H1 (cell line): ENCODE measurements at regions not wholly inside any gene's neighbourhood (a gene's known extent, or its start where the extent isn't known, plus 50 kb on each side); places are given as distances from the start of the nearest gene placed in this dataset.

ENCODE experiments used
- CTCF ChIA-PET: fragments of 300-600 bp; sonication (Branson Sonifier 250); formaldehyde crosslinking; loops from one replicate; lab custom pipeline; 2021; ENCODE audit not compliant: partially characterized antibody; lab: Charles Lee
- POLR2A ChIA-PET: fragments of 300-600 bp; sonication (Branson Sonifier 250); formaldehyde crosslinking; loops from one replicate; lab custom pipeline; 2021; ENCODE audit warnings: inconsistent platforms; ENCODE audit not compliant: partially characterized antibody; lab: Charles Lee
- DNase-seq, 2 experiments: peaks; one replicate each; pipeline versions ENCODE4 v3.0.0 to v3.0.0-alpha.2; 2010 to 2022; ENCODE audit warnings: low spot score in 2 of 2, low read depth in 1 of 2, mixed read lengths in 1 of 2
- FAIRE-seq: peaks from 2 replicates; lab custom pipeline; 2011; peaks lifted over from hg19 to GRCh38; lab: Jason Lieb, UNC
- H2AFZ ChIP-seq: 2 replicates; pipeline ENCODE4 v1.8.1; 2012; ENCODE audit warnings: low read length, inconsistent platforms
- H2AK5ac ChIP-seq: 2 replicates; pipeline ENCODE4 v1.6.1; 2013; ENCODE audit warnings: low read depth, low read length
- H2BK120ac ChIP-seq: replicated peaks from 2 replicates; pipeline ENCODE3; 2013; ENCODE audit warnings: low read depth, low read length, inconsistent platforms
- H2BK12ac ChIP-seq: 2 replicates; pipeline ENCODE4 v1.6.1; 2013; ENCODE audit warnings: low read depth, low read length
- H2BK15ac ChIP-seq: 2 replicates; pipeline ENCODE4 v1.6.1; 2013; ENCODE audit warnings: low read length
- H2BK20ac ChIP-seq: 2 replicates; pipeline ENCODE4 v1.6.1; 2013; ENCODE audit warnings: low read length
- H2BK5ac ChIP-seq: 2 replicates; pipeline ENCODE4 v1.6.1; 2013; ENCODE audit warnings: low read depth, low read length
- H3K14ac ChIP-seq: 2 replicates; pipeline ENCODE4 v1.6.1; 2013; ENCODE audit warnings: inconsistent platforms; ENCODE audit not compliant: insufficient read length
- H3K18ac ChIP-seq: 2 replicates; pipeline ENCODE4 v1.6.1; 2013; ENCODE audit warnings: low read length; ENCODE audit errors: extremely low read depth
- H3K23ac ChIP-seq: 2 replicates; pipeline ENCODE4 v1.6.1; 2013; ENCODE audit warnings: inconsistent platforms; ENCODE audit not compliant: insufficient read length
- H3K23me2 ChIP-seq: 2 replicates; pipeline ENCODE4 v1.6.1; 2013; ENCODE audit warnings: low read depth, low read length
- H3K27ac ChIP-seq: 2 replicates; pipeline ENCODE4 v1.6.1; 2011; ENCODE audit warnings: low read depth, low read length, inconsistent platforms
- H3K27me3 ChIP-seq, 4 experiments: replicated peaks in 1 of 4; 1 replicate in 1 of 4; 2 replicates in 3 of 4; pipeline versions ENCODE4 v1.6.1 to v1.8.1; 2011 to 2013; ENCODE audit warnings: low read length in 3 of 4, mild to moderate bottlenecking in 3 of 4, inconsistent platforms in 2 of 4, mixed read lengths in 2 of 4, moderate library complexity in 1 of 4; ENCODE audit not compliant: control insufficient read depth in 3 of 4, insufficient read depth in 3 of 4; ENCODE audit errors: extremely low read depth in 1 of 4
- H3K36me3 ChIP-seq, 4 experiments: 2 replicates each; pipeline versions ENCODE4 v1.6.1 to v1.8.1; 2011 to 2013; ENCODE audit warnings: mild to moderate bottlenecking in 4 of 4, low read length in 3 of 4, moderate library complexity in 2 of 4, control low read depth in 1 of 4, inconsistent platforms in 1 of 4; ENCODE audit not compliant: insufficient read depth in 4 of 4, control insufficient read depth in 2 of 4
- H3K4ac ChIP-seq: replicated peaks from 2 replicates; pipeline ENCODE3; 2013; ENCODE audit warnings: low read length, low read depth, mixed read lengths, inconsistent platforms; ENCODE audit not compliant: insufficient read length
- H3K4me1 ChIP-seq, 4 experiments: replicated peaks in 1 of 4; 1 replicate in 1 of 4; 2 replicates in 3 of 4; pipeline versions ENCODE4 v1.6.1 to v1.8.1; 2011 to 2013; ENCODE audit warnings: low read length in 3 of 4, inconsistent platforms in 2 of 4, mixed read lengths in 1 of 4; ENCODE audit not compliant: insufficient read depth in 4 of 4, control insufficient read depth in 3 of 4
- H3K4me2 ChIP-seq, 2 experiments: 2 replicates each; pipeline versions ENCODE4 v1.6.1 to v1.8.1; 2011 to 2013; ENCODE audit warnings: low read depth in 2 of 2, low read length in 2 of 2, control low read depth in 1 of 2, inconsistent platforms in 1 of 2, mild to moderate bottlenecking in 1 of 2; ENCODE audit not compliant: insufficient read depth in 1 of 2
- H3K4me3 ChIP-seq, 4 experiments: fragments of 200-600, 300-600 bp in 1 of 4; sonication (generic), shearing (Covaris generic), sonication (Bioruptor Twin) in 1 of 4; 2 replicates each; pipeline versions ENCODE4 v1.5.1 to v1.8.1; 2011 to 2016; ENCODE audit warnings: low read length in 4 of 4, low read depth in 3 of 4, control low read depth in 2 of 4, inconsistent platforms in 2 of 4, mild to moderate bottlenecking in 2 of 4, mixed read lengths in 1 of 4, moderate library complexity in 1 of 4; ENCODE audit not compliant: insufficient read depth in 2 of 4; ENCODE audit errors: extremely low read depth in 1 of 4
- H3K56ac ChIP-seq: replicated peaks from 2 replicates; pipeline ENCODE3; 2013; ENCODE audit warnings: low read depth, mild to moderate bottlenecking, mixed read lengths, low read length, inconsistent platforms; ENCODE audit not compliant: insufficient read length
- H3K79me1 ChIP-seq: 2 replicates; pipeline ENCODE4 v1.6.1; 2013; ENCODE audit warnings: low read depth, low read length, control low read depth
- H3K79me2 ChIP-seq, 2 experiments: 2 replicates each; pipeline versions ENCODE4 v1.6.1 to v1.8.1; 2012 to 2013; ENCODE audit warnings: low read length in 2 of 2, mild to moderate bottlenecking in 2 of 2, inconsistent platforms in 1 of 2; ENCODE audit not compliant: insufficient read depth in 2 of 2, control insufficient read depth in 1 of 2
- H3K9ac ChIP-seq, 4 experiments: replicated peaks in 1 of 4; 1 replicate in 1 of 4; 2 replicates in 3 of 4; pipeline versions ENCODE4 v1.6.1 to v1.8.1; 2011 to 2013; ENCODE audit warnings: low read depth in 3 of 4, low read length in 3 of 4, control low read depth in 2 of 4, mild to moderate bottlenecking in 2 of 4, moderate library complexity in 2 of 4, inconsistent platforms in 1 of 4; ENCODE audit errors: extremely low read depth in 1 of 4
- H3K9me3 ChIP-seq, 2 experiments: 2 replicates each; pipeline versions ENCODE4 v1.6.1 to v1.8.1; 2012 to 2013; ENCODE audit warnings: mild to moderate bottlenecking in 2 of 2, moderate library complexity in 2 of 2, control low read depth in 1 of 2, inconsistent platforms in 1 of 2, low read depth in 1 of 2, low read length in 1 of 2, mixed read lengths in 1 of 2; ENCODE audit not compliant: insufficient read depth in 2 of 2
- H4K20me1 ChIP-seq, 2 experiments: replicated peaks in 1 of 2; 2 replicates each; pipeline versions ENCODE3 to v1.8.1; 2011 to 2013; ENCODE audit warnings: inconsistent platforms in 2 of 2, low read length in 2 of 2, mild to moderate bottlenecking in 1 of 2; ENCODE audit not compliant: insufficient read depth in 2 of 2, control insufficient read depth in 1 of 2
- H4K5ac ChIP-seq: 2 replicates; pipeline ENCODE4 v1.6.1; 2013; ENCODE audit warnings: low read length, low read depth, mixed read lengths, inconsistent platforms; ENCODE audit not compliant: insufficient read length
- H4K8ac ChIP-seq: 2 replicates; pipeline ENCODE4 v1.8.0; 2013; ENCODE audit warnings: mild to moderate bottlenecking, moderate library complexity, low read length, inconsistent platforms; ENCODE audit not compliant: insufficient read depth; ENCODE audit errors: extremely low read depth
- H4K91ac ChIP-seq: replicated peaks from 2 replicates; pipeline ENCODE3; 2013; ENCODE audit warnings: low read length, mixed read lengths, inconsistent platforms; ENCODE audit not compliant: insufficient read length
- BACH1 ChIP-seq: IDR thresholded peaks from 2 replicates; pipeline ENCODE4 v1.6.1; 2012; ENCODE audit warnings: low read length, improper control_type of control experiment
- BRCA1 ChIP-seq: IDR thresholded peaks from 2 replicates; pipeline ENCODE4 v1.6.1; 2012; ENCODE audit warnings: low read depth, low read length, improper control_type of control experiment
- CEBPB ChIP-seq: IDR thresholded peaks from 2 replicates; pipeline ENCODE4 v1.6.1; 2012; ENCODE audit warnings: low read depth, low read length
- GTF2F1 ChIP-seq: IDR thresholded peaks from 2 replicates; pipeline ENCODE4 v1.6.1; 2012; ENCODE audit warnings: low read depth, low read length, improper control_type of control experiment, borderline replicate concordance
- JUN ChIP-seq: IDR thresholded peaks from 2 replicates; pipeline ENCODE4 v1.6.1; 2011; ENCODE audit warnings: low read depth, mild to moderate bottlenecking, improper control_type of control experiment, low read length
- SIRT6 ChIP-seq: IDR thresholded peaks from one replicate; pipeline ENCODE4 v1.7.1; 2012; ENCODE audit warnings: low read length, inconsistent platforms
- WGBS, 2 experiments: shearing (Covaris generic) in 1 of 2; methylation state at CpG; one replicate each; pipeline versions ENCODE4 v1.1.6 to v1.1.7; 2013 to 2015; ENCODE audit warnings: low lambda C conversion rate in 2 of 2, mixed read lengths in 2 of 2, inconsistent platforms in 1 of 2, low coverage in 1 of 2, missing lambda C conversion rate in 1 of 2; ENCODE audit not compliant: insufficient replicate concordance in 2 of 2, insufficient coverage in 1 of 2, insufficient read length in 1 of 2; ENCODE audit errors: extremely low coverage in 1 of 2, missing lambda C conversion rate in 1 of 2; 5-methylcytosine and 5-hydroxymethylcytosine counted together

DNA sequence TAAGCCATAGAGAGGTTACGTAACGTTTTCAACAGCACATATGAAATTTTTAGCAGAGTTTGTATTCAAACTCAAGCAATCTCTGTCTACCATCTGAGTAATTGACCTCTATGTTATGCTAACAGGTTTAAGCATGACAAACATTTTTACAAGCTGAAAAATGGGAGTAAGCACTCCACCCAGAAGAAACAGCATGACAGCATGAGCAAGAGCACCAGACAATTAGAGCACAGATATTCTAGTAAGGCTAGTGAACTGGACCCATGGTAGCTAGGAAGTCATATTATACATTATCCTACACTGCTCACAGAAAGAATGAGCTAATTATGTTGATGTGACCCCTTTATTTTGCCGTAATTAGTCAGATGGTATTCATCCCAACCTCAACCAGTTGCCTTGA, 200.5 kb downstream of the PABPC4L start:
- Histone ChIP-seq H2BK12ac (no peak overlapping the region), H3K4me3 (no peak overlapping the region), H4K91ac (no peak overlapping the region), H3K4me1 (no peaks in the 10 kb centered on the region), H3K23me2 (no peaks in the 10 kb centered on the region), H3K9ac (no peak overlapping the region), H3K18ac (no peak overlapping the region), H2BK120ac (no peak overlapping the region), H3K14ac (no peak overlapping the region), H3K56ac (no peak overlapping the region), H3K9me3 (0 out of 4 replicates have a peak, but pooled peaks cover 0 to 6% of the 10 kb centered on the region in 2 experiments), H3K27me3 (no peaks in the 10 kb centered on the region), H2BK20ac (no peak overlapping the region), H2AK5ac (no peak overlapping the region), H2BK15ac (no peak overlapping the region), H3K79me1 (no peaks in the 10 kb centered on the region), H3K4me2 (no peak overlapping the region), H3K79me2 (no peaks in the 10 kb centered on the region), H4K8ac (no peak overlapping the region), H2BK5ac (no peak overlapping the region), H3K4ac (no peak overlapping the region), H3K27ac (no peak overlapping the region), H4K5ac (no peak overlapping the region), H3K36me3 (peaks cover 0 to 5% (median 0%) of the 10 kb centered on the region in 4 experiments; a peak in 1 of 8 replicates), H2AFZ (no peak overlapping the region)
- 99% methylated on average over 3 of the region's 3 CpGs; no CpG with 5 or more reads in 1 of the 2 experiments for WGBS, 2 experiments
- FAIRE-seq (no peak), DNase-seq (no peak)
- POLR2A ChIA-PET, result no interaction called here
- CTCF ChIA-PET, result interaction anchor here (0.7 kb wide), 1 partner anchor 147 kb away, joined by 3 read pairs; no protein-coding TSS in a partner anchor
- TF ChIP-seq SIRT6, result no peak
- TF ChIP-seq JUN, result no peak
- TF ChIP-seq GTF2F1, result no peak
- TF ChIP-seq CEBPB, result no peak
- no peak for TF ChIP-seq BACH1
- no peak for TF ChIP-seq BRCA1
- TF ChIP-seq, all 59 proteins: peak for 0
- Histone ChIP-seq H4K20me1 (no peaks in the 10 kb centered on the region), H3K23ac (no peak overlapping the region)
